DND-41 (cell line): ENCODE measurements at regions not wholly inside any gene's neighbourhood (a gene's known extent, or its start where the extent isn't known, plus 50 kb on each side); places are given as distances from the start of the nearest gene placed in this dataset.

Experiments
- ATAC-seq: fragments of 200-7000 bp; cut with Tn5 transposase; 3 replicates; pipeline ENCODE4 v1.9.1; 2021; ENCODE audit warnings: low read depth; ENCODE audit not compliant: insufficient read depth
- DNase-seq: peaks from one replicate; pipeline ENCODE4 v3.0.0-alpha.2; 2020
- H2AFZ ChIP-seq: 2 replicates; pipeline ENCODE4 v1.6.0; 2012; ENCODE audit warnings: low read depth, low read length
- H3K27ac ChIP-seq: 2 replicates; pipeline ENCODE4 v1.5.1; 2012; ENCODE audit warnings: low read length, inconsistent platforms
- H3K27me3 ChIP-seq: fragments of 200-600 bp; sonication (generic); 2 replicates; pipeline ENCODE4 v1.6.0; 2012; ENCODE audit warnings: low read length, mild to moderate bottlenecking, inconsistent platforms; ENCODE audit not compliant: insufficient read depth, poor library complexity
- H3K36me3 ChIP-seq: 2 replicates; pipeline ENCODE4 v1.5.1; 2012; ENCODE audit warnings: low read length, inconsistent platforms; ENCODE audit not compliant: insufficient read depth
- H3K4me1 ChIP-seq: 2 replicates; pipeline ENCODE4 v1.5.1; 2012; ENCODE audit warnings: mild to moderate bottlenecking, low read length; ENCODE audit not compliant: insufficient read depth
- H3K4me2 ChIP-seq: 2 replicates; pipeline ENCODE4 v1.6.0; 2012; ENCODE audit warnings: mild to moderate bottlenecking, moderate library complexity, low read length, inconsistent platforms; ENCODE audit not compliant: insufficient read depth
- H3K4me3 ChIP-seq, 2 experiments: fragments of 200-600 bp in 1 of 2; shearing (Covaris generic) in 1 of 2; 2 replicates each; pipeline ENCODE4 v1.5.1; 2012 to 2016; ENCODE audit warnings: inconsistent platforms in 2 of 2, low read length in 2 of 2, mild to moderate bottlenecking in 2 of 2, low read depth in 1 of 2, moderate library complexity in 1 of 2
- H3K79me2 ChIP-seq: 2 replicates; pipeline ENCODE4 v1.6.0; 2012; ENCODE audit warnings: low read length, inconsistent platforms; ENCODE audit not compliant: insufficient read depth
- H3K9ac ChIP-seq: 2 replicates; pipeline ENCODE4 v1.6.0; 2012; ENCODE audit warnings: low read depth, mild to moderate bottlenecking, inconsistent platforms, low read length, moderate library complexity
- H3K9me3 ChIP-seq: 2 replicates; pipeline ENCODE4 v1.5.1; 2012; ENCODE audit warnings: low read length, moderate library complexity, mild to moderate bottlenecking, inconsistent platforms; ENCODE audit not compliant: insufficient read depth, severe bottlenecking
- H4K20me1 ChIP-seq: 2 replicates; pipeline ENCODE4 v1.6.0; 2012; ENCODE audit warnings: low read length; ENCODE audit not compliant: insufficient read depth
- EZH2 ChIP-seq: IDR thresholded peaks from 3 replicates; pipeline ENCODE4 v1.6.1; 2012; ENCODE audit warnings: borderline replicate concordance, low read depth, mild to moderate bottlenecking, moderate library complexity, low read length, inconsistent platforms; ENCODE audit not compliant: severe bottlenecking
- TF ChIP-seq, protein P1 (sequence below): IDR thresholded peaks from 2 replicates; pipeline ENCODE4 v1.5.1; 2012; ENCODE audit warnings: borderline replicate concordance, low read length, moderate library complexity, mild to moderate bottlenecking; ENCODE audit not compliant: poor library complexity, severe bottlenecking; ENCODE audit errors: extremely low read depth

DNA sequence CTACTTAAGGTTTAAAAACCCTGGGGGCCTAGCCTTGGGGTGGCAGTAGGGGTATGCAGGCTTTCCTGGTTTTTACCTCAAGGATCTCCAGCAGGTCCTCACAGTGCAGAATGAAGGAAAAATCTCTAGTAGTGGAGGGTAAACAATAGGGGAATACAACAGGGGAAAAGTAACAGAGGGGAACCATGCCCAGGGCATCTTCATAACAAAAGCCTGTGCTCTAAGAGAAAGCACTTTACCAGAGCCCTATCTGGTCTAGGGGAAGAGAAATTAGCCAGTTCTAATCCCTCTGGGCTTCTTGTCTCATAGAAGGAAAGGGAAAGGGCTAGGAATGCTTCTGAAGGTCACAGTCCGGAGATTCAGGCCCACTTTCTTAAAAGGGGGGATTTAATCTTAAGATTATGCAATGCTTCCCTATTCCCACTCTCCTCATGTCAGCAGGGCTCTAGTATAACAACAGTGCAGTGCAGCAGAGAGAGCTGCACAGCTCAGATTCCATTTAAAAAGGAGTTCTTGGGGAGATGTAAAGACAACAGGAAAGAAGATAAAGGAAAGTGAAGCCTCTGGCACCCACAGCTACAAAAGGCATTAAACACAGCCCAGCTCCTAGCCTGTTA is 149.0 kb upstream of the CYP1B1 start:
- H3K9me3 ChIP-seq = no peaks in the 10 kb centered on the region
- TF ChIP-seq EZH2 = no peak
- TF ChIP-seq, protein P1, sequence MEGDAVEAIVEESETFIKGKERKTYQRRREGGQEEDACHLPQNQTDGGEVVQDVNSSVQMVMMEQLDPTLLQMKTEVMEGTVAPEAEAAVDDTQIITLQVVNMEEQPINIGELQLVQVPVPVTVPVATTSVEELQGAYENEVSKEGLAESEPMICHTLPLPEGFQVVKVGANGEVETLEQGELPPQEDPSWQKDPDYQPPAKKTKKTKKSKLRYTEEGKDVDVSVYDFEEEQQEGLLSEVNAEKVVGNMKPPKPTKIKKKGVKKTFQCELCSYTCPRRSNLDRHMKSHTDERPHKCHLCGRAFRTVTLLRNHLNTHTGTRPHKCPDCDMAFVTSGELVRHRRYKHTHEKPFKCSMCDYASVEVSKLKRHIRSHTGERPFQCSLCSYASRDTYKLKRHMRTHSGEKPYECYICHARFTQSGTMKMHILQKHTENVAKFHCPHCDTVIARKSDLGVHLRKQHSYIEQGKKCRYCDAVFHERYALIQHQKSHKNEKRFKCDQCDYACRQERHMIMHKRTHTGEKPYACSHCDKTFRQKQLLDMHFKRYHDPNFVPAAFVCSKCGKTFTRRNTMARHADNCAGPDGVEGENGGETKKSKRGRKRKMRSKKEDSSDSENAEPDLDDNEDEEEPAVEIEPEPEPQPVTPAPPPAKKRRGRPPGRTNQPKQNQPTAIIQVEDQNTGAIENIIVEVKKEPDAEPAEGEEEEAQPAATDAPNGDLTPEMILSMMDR = no peak
- no peak overlapping the region for H3K4me3 ChIP-seq
- ATAC-seq (no peak), DNase-seq (no peak)
- peaks cover 12% of the 10 kb centered on the region for H3K27me3 ChIP-seq
- no peaks in the 10 kb centered on the region for H3K79me2 ChIP-seq
- no peak overlapping the region for H2AFZ ChIP-seq
- no peaks in the 10 kb centered on the region for H3K36me3 ChIP-seq
- H3K27ac ChIP-seq = no peak overlapping the region
- no peak overlapping the region for H3K9ac ChIP-seq
- H4K20me1 ChIP-seq = no peaks in the 10 kb centered on the region
- no peaks in the 10 kb centered on the region for H3K4me1 ChIP-seq
- no peak overlapping the region for H3K4me2 ChIP-seq

DNA sequence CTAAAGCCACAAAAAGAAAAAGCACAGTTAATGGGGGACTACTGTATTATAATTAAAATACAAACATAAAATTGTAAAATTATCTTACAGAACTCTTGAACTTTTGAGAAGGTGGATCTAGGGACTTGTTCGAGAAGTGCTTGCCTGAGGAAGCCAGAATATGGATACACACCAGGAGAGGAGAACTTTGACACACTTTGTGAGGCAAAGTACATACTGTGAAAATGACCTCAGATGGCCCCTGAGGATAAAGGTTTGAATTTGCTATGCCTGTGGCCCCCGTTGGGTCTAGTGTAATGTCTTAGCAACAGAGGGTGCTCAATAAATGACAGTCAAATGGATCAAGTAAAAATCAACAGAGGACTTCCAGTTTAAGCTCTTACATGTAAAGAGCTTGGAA is 148.2 kb upstream of the CYP1B1 start:
- Histone ChIP-seq H2AFZ (no peak overlapping the region), H3K27me3 (peaks cover 12% of the 10 kb centered on the region), H3K79me2 (no peaks in the 10 kb centered on the region), H3K36me3 (no peaks in the 10 kb centered on the region), H3K9me3 (no peaks in the 10 kb centered on the region), H3K9ac (no peak overlapping the region), H3K27ac (no peak overlapping the region), H3K4me1 (no peaks in the 10 kb centered on the region), H4K20me1 (no peaks in the 10 kb centered on the region), H3K4me2 (no peak overlapping the region), H3K4me3 (no peak overlapping the region)
- DNase-seq = no peak
- TF ChIP-seq, protein P1 = no peak
- no peak for TF ChIP-seq EZH2
- ATAC-seq = no peak

DNA sequence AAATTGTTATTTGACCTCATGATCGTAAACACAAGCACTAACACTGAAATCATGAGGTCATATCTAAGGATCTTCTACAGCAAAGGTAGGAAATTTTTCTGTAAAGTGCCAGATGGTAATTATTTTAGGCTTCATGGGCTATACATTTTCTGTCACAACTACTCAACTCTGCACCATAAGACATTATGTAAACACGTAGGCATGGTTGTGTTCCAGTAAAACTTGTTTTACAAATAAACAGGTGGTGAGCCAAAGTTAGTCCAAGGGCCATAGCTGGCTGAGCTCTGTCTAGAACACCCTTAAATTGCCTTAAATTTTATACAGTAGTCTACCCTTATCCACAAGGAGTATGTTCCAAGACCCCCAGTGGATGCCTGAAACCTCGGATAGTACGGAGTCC is 147.3 kb upstream of the CYP1B1 start:
- no peaks in the 10 kb centered on the region for H3K9me3 ChIP-seq
- no peaks in the 10 kb centered on the region for H3K36me3 ChIP-seq
- ATAC-seq (no peak), DNase-seq (no peak)
- H3K79me2 ChIP-seq = no peaks in the 10 kb centered on the region
- no peak overlapping the region for H3K4me2 ChIP-seq
- no peaks in the 10 kb centered on the region for H4K20me1 ChIP-seq
- no peaks in the 10 kb centered on the region for H3K4me1 ChIP-seq
- H2AFZ ChIP-seq = no peak overlapping the region
- no peak overlapping the region for H3K27ac ChIP-seq
- H3K4me3 ChIP-seq = no peak overlapping the region
- H3K27me3 ChIP-seq = peaks cover 12% of the 10 kb centered on the region
- TF ChIP-seq EZH2 = no peak
- TF ChIP-seq, protein P1 = no peak
- H3K9ac ChIP-seq = no peak overlapping the region
